PC-3 (cell line): ENCODE measurements at regions not wholly inside any gene's neighbourhood (a gene's known extent, or its start where the extent isn't known, plus 50 kb on each side); places are given as distances from the start of the nearest gene placed in this dataset.

Experiments
- ATAC-seq: fragments of 200-7000 bp; cut with Tn5 transposase; 2 replicates; pipeline ENCODE4 v1.9.1; 2020; ENCODE audit warnings: mild to moderate bottlenecking, moderate library complexity
- BruUV-seq: library from RNA; stranded (reverse); fragments of 400-500 nt; replicated peaks from 2 replicates; lab custom pipeline; 2021; lab: Mats Ljungman, UMichigan
- CTCF ChIA-PET: fragments of 300-600 bp; sonication (Branson Sonifier 250); formaldehyde crosslinking; loops from one replicate; lab custom pipeline; 2022; ENCODE audit warnings: antibody characterized with exemption; lab: Charles Lee
- POLR2A ChIA-PET: fragments of 300-600 bp; sonication (Branson Sonifier 250); formaldehyde crosslinking; loops from one replicate; lab custom pipeline; 2022; ENCODE audit warnings: antibody characterized with exemption; ENCODE audit not compliant: unreplicated experiment; lab: Charles Lee
- DNase-seq: peaks from one replicate; pipeline ENCODE4 v3.0.0-alpha.2; 2015
- H2AFZ ChIP-seq: fragments of 300-600 bp; sonication (generic); 2 replicates; pipeline ENCODE4 v1.6.0; 2016; ENCODE audit warnings: antibody characterized with exemption, low read length
- H3F3A ChIP-seq: fragments of 300-600 bp; sonication (generic); one replicate; pipeline ENCODE4 v1.6.0; 2017; ENCODE audit warnings: antibody characterized with exemption, low read length, control low read depth, mild to moderate bottlenecking; ENCODE audit not compliant: unreplicated experiment
- H3K27ac ChIP-seq: fragments of 300-600 bp; sonication (generic); 2 replicates; pipeline ENCODE4 v1.5.1; 2016; ENCODE audit warnings: mild to moderate bottlenecking, low read length
- H3K27me3 ChIP-seq: fragments of 300-600 bp; sonication (generic); 2 replicates; pipeline ENCODE4 v1.6.1; 2016; ENCODE audit warnings: low read length, mixed read lengths
- H3K36me3 ChIP-seq: fragments of 300-600 bp; sonication (generic); 2 replicates; pipeline ENCODE4 v1.6.1; 2016; ENCODE audit warnings: low read depth, mixed run types, low read length, mixed read lengths
- H3K4me1 ChIP-seq: fragments of 300-600 bp; sonication (generic); 2 replicates; pipeline ENCODE4 v1.5.1; 2016; ENCODE audit warnings: low read length; ENCODE audit not compliant: insufficient read depth
- H3K4me2 ChIP-seq: fragments of 300-600 bp; sonication (generic); 2 replicates; pipeline ENCODE4 v1.6.0; 2016; ENCODE audit warnings: low read length
- H3K4me3 ChIP-seq: fragments of 300-600 bp; sonication (generic); 2 replicates; pipeline ENCODE4 v1.5.1; 2016; ENCODE audit warnings: mild to moderate bottlenecking, low read length, mixed read lengths
- H3K79me2 ChIP-seq: fragments of 300-600 bp; sonication (generic); 2 replicates; pipeline ENCODE4 v1.6.1; 2017; ENCODE audit warnings: low read length, mixed read lengths
- H3K9ac ChIP-seq: fragments of 300-600 bp; sonication (generic); 2 replicates; pipeline ENCODE4 v1.6.0; 2016; ENCODE audit warnings: mild to moderate bottlenecking, low read length
- H3K9me2 ChIP-seq: fragments of 300-600 bp; sonication (generic); replicated peaks from 2 replicates; pipeline ENCODE4 v1.6.1; 2016; ENCODE audit warnings: mixed run types, low read length, mixed read lengths
- H3K9me3 ChIP-seq: fragments of 300-600 bp; sonication (generic); 2 replicates; pipeline ENCODE4 v1.6.1; 2016; ENCODE audit warnings: low read length, mixed read lengths
- H4K20me1 ChIP-seq: fragments of 300-600 bp; sonication (generic); 2 replicates; pipeline ENCODE4 v1.6.1; 2016; ENCODE audit warnings: low read length, mixed read lengths
- EZH2 ChIP-seq: fragments of 300-600 bp; sonication (generic); IDR thresholded peaks from one replicate; pipeline ENCODE4 v1.6.1; 2017; ENCODE audit warnings: antibody characterized with exemption, mild to moderate bottlenecking, low read length; ENCODE audit not compliant: unreplicated experiment
- EZH2phosphoT487 ChIP-seq: fragments of 300-600 bp; sonication (generic); IDR thresholded peaks from 2 replicates; pipeline ENCODE4 v1.6.1; 2018; ENCODE audit warnings: mild to moderate bottlenecking, antibody characterized with exemption, low read length, borderline replicate concordance
- intact Hi-C: fragments of 100-400 bp; cut with micrococcal nuclease; formaldehyde crosslinking; loops from 2 replicates; pipeline ENCODE4 v1.9.0; 2023
- TF ChIP-seq, protein P1 (sequence below): fragments of 300-600 bp; sonication (generic); conservative IDR thresholded peaks from 2 replicates; pipeline ENCODE4 v1.5.1; 2017; ENCODE audit warnings: antibody characterized with exemption, low read depth, mild to moderate bottlenecking, low read length

DNA sequence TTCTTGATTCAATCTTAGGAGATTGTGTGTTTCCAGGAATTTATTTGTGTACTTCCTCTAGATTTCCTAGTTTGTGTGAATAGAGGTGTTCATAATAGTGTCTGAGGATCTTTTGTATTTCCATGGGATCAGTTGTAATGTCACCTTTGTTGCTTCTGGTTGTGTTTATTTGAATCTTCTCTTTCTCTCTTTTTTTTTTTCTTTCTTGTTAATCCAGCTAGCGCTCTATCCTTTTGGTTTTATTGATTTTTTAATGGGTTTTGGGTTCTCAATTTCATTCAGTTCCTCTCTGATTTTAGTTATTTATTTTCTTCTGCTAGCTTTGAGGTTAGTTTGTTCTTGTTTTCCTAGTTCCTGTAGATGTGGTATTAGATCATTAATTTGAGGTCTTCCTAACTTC, 242.5 kb downstream of the SEC23A start:
- Histone ChIP-seq H3F3A (no peaks in the 10 kb centered on the region), H4K20me1 (no peaks in the 10 kb centered on the region), H3K4me2 (no peak overlapping the region), H3K36me3 (no peaks in the 10 kb centered on the region), H3K4me3 (no peak overlapping the region), H3K9ac (no peak overlapping the region), H3K9me2 (no peaks in the 10 kb centered on the region), H3K9me3 (no peaks in the 10 kb centered on the region), H2AFZ (no peak overlapping the region), H3K27ac (no peak overlapping the region), H3K27me3 (peaks cover 20% of the 10 kb centered on the region; the same call in 1 of the 2 replicates), H3K4me1 (no peaks in the 10 kb centered on the region), H3K79me2 (no peaks in the 10 kb centered on the region)
- BruUV-seq, result no TSS peak
- no peak for DNase-seq
- no peak for ATAC-seq
- intact Hi-C loops, result loop anchor here (10.0 kb wide), 1 partner anchor 256 kb away; no protein-coding TSS in a partner anchor
- CTCF ChIA-PET, result interaction anchor here (0.6 kb wide), 1 partner anchor 156 kb away, joined by 5 read pairs; no protein-coding TSS in a partner anchor
- POLR2A ChIA-PET, result no interaction called here
- TF ChIP-seq, protein P1, sequence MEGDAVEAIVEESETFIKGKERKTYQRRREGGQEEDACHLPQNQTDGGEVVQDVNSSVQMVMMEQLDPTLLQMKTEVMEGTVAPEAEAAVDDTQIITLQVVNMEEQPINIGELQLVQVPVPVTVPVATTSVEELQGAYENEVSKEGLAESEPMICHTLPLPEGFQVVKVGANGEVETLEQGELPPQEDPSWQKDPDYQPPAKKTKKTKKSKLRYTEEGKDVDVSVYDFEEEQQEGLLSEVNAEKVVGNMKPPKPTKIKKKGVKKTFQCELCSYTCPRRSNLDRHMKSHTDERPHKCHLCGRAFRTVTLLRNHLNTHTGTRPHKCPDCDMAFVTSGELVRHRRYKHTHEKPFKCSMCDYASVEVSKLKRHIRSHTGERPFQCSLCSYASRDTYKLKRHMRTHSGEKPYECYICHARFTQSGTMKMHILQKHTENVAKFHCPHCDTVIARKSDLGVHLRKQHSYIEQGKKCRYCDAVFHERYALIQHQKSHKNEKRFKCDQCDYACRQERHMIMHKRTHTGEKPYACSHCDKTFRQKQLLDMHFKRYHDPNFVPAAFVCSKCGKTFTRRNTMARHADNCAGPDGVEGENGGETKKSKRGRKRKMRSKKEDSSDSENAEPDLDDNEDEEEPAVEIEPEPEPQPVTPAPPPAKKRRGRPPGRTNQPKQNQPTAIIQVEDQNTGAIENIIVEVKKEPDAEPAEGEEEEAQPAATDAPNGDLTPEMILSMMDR, result no peak
- TF ChIP-seq EZH2, result no peak
- no peak for TF ChIP-seq EZH2phosphoT487

DNA sequence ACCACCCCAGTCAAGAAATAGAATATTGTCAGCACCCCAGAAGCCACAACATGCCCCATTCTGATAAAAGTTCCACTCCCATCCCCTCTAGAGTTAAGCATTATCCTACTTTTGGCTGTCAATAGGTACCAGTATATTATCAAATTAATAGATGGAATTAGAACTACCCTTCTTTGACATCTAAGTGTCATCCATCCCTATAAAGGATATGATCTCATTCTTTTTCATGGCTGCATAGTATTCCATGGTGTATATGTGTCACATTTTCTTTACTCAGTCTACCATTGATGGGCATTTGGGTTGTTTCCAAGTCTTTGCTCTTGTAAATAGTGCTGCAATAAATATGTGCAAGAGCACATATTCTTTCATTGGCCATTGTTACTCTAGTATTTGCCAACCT, 246.2 kb downstream of the SEC23A start:
- Histone ChIP-seq H3K36me3 (no peaks in the 10 kb centered on the region), H3K27me3 (peaks cover 23% of the 10 kb centered on the region), H3K4me2 (no peak overlapping the region), H3K9ac (no peak overlapping the region), H3K4me3 (no peak overlapping the region), H4K20me1 (no peaks in the 10 kb centered on the region), H3F3A (no peaks in the 10 kb centered on the region), H3K27ac (no peak overlapping the region), H3K4me1 (no peaks in the 10 kb centered on the region), H3K9me3 (no peaks in the 10 kb centered on the region), H3K9me2 (no peaks in the 10 kb centered on the region), H2AFZ (no peak overlapping the region), H3K79me2 (no peaks in the 10 kb centered on the region)
- POLR2A ChIA-PET, result no interaction called here
- no peak for ATAC-seq
- DNase-seq, result no peak
- intact Hi-C loops, result no loop called here
- CTCF ChIA-PET, result no interaction called here
- TF ChIP-seq EZH2phosphoT487, result no peak
- TF ChIP-seq, protein P1, result no peak
- no peak for TF ChIP-seq EZH2
- no TSS peak for BruUV-seq

DNA sequence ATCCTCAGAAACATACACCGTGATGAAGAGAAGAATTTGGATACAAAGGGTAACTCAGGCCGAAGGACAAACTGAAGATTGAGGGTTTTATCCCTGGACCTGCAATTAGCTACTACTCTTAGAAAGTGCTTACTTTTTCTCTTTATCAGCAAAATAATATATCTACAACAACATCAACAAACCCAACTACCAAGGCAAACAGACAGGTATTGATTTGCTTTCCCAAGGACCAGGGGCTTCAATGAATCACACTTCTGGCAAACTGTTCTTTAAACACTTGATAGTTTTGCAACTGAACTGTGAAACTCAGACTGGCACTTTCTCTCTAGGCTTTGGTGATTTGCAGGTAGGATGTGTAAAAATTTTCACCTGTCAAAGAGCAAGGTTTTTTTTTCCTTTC, 247.5 kb downstream of the SEC23A start:
- no peak overlapping the region for H3K4me3 ChIP-seq
- no peaks in the 10 kb centered on the region for H3K79me2 ChIP-seq
- ATAC-seq, result no peak
- CTCF ChIA-PET, result no interaction called here
- no peaks in the 10 kb centered on the region for H3F3A ChIP-seq
- H3K4me2 ChIP-seq, result no peak overlapping the region
- H3K27me3 ChIP-seq, result peaks cover 21% of the 10 kb centered on the region
- POLR2A ChIA-PET, result no interaction called here
- H2AFZ ChIP-seq, result no peak overlapping the region
- no peaks in the 10 kb centered on the region for H4K20me1 ChIP-seq
- intact Hi-C loops, result no loop called here
- no peak for TF ChIP-seq EZH2
- TF ChIP-seq, protein P1, result no peak
- no peak for TF ChIP-seq EZH2phosphoT487
- H3K27ac ChIP-seq, result no peak overlapping the region
- no TSS peak for BruUV-seq
- H3K36me3 ChIP-seq, result no peaks in the 10 kb centered on the region
- no peaks in the 10 kb centered on the region for H3K9me3 ChIP-seq
- H3K9me2 ChIP-seq, result no peaks in the 10 kb centered on the region
- no peak for DNase-seq
- no peaks in the 10 kb centered on the region for H3K4me1 ChIP-seq
- no peak overlapping the region for H3K9ac ChIP-seq
